ENCODE measurements at regions not wholly inside any gene's neighbourhood (a gene's known extent, or its start where the extent isn't known, plus 50 kb on each side); places are given as distances from the start of the nearest gene placed in this dataset.

- Histone ChIP-seq H3K4me3 (no peak overlapping the region), H3K4me1 (no peaks in the 10 kb centered on the region), H3K9me3 (no peaks in the 10 kb centered on the region), H3K4me2 (no peak overlapping the region), H3K27ac (no peak overlapping the region)
- no peak for FAIRE-seq
- WGBS (ENCODE audit: missing lambda C conversion rate) = 0% methylated on average over 2 of the region's 2 CpGs
- POLR2A ChIA-PET = no interaction called here
- TF ChIP-seq E2F6 (IDR thresholded peaks at IDR 0.05; ENCODE audit: borderline replicate concordance, low read depth) (no peak), NPAS2 (CRISPR knock-in tag; IDR thresholded peaks at IDR 0.05; ENCODE audit: borderline replicate concordance) (no peak), CTCF (IDR thresholded peaks at IDR 0.05) (no peak), HES2 (IDR thresholded peaks at IDR 0.05) (no peak), REST (IDR thresholded peaks at IDR 0.05) (no peak), HOXB5 (CRISPR knock-in tag; IDR thresholded peaks at IDR 0.05) (no peak), POLR2AphosphoS2 (conservative IDR thresholded peaks at IDR 0.05; ENCODE audit: low read length) (no peak), PBX3 (IDR thresholded peaks at IDR 0.05) (no peak), MAZ (IDR thresholded peaks at IDR 0.05; ENCODE audit: borderline replicate concordance, low read depth, low read length) (no peak), HOXB13 (CRISPR knock-in tag; IDR thresholded peaks at IDR 0.05; ENCODE audit: low read depth) (no peak), CHD4 (IDR thresholded peaks at IDR 0.05; ENCODE audit: borderline replicate concordance) (no peak), ZNF302 (CRISPR knock-in tag; IDR thresholded peaks at IDR 0.05) (no peak), EP300 (IDR thresholded peaks at IDR 0.05) (no peak), CBX2 (IDR thresholded peaks at IDR 0.05; ENCODE audit: borderline replicate concordance, low read depth) (no peak)
- ATAC-seq = no peak
- no peak for DNase-seq (ENCODE audit: low read depth in 1 of 2, low spot score in 1 of 2)
- CTCF ChIA-PET = no interaction called here
These were observed 1466.9 kb downstream of the LRRC4C start for GRCh38 chr11:39992551-39992950.

- CTCF ChIA-PET = no interaction called here
- 13% methylated on average over 6 of the region's 6 CpGs for WGBS (ENCODE audit: missing lambda C conversion rate)
- Histone ChIP-seq H3K27ac (no peak overlapping the region), H3K4me2 (no peak overlapping the region), H3K4me1 (no peaks in the 10 kb centered on the region), H3K4me3 (no peak overlapping the region), H3K9me3 (no peaks in the 10 kb centered on the region)
- FAIRE-seq = no peak
- ATAC-seq = no peak
- no peak for DNase-seq (ENCODE audit: low read depth in 1 of 2, low spot score in 1 of 2)
- POLR2A ChIA-PET = no interaction called here
- TF ChIP-seq MAX (IDR thresholded peaks at IDR 0.05) (no peak), USF2 (IDR thresholded peaks at IDR 0.05) (no peak), RCOR1 (IDR thresholded peaks at IDR 0.05; ENCODE audit: low read depth, low read length) (no peak), FOXS1 (CRISPR knock-in tag; IDR thresholded peaks at IDR 0.05) (no peak), ATOH8 (CRISPR knock-in tag; IDR thresholded peaks at IDR 0.05; ENCODE audit: low read depth) (no peak), HEYL (CRISPR knock-in tag; IDR thresholded peaks at IDR 0.05) (no peak), CHD2 (IDR thresholded peaks at IDR 0.05; ENCODE audit: low read length, partially characterized antibody) (no peak), GATA3 (IDR thresholded peaks at IDR 0.05; ENCODE audit: borderline replicate concordance) (no peak), HOXB5 (CRISPR knock-in tag; IDR thresholded peaks at IDR 0.05) (no peak), HDAC2 (IDR thresholded peaks at IDR 0.05) (no peak), TP53 (CRISPR knock-in tag; IDR thresholded peaks at IDR 0.05) (no peak), BCL3 (IDR thresholded peaks at IDR 0.05) (no peak), POLR2A (IDR thresholded peaks at IDR 0.05; ENCODE audit: low read length) (no peak)
These were observed 1469.0 kb downstream of the LRRC4C start for GRCh38 chr11:39990421-39990831.

Data from A549 (cell line).